Retinal pigment epithelial cell (primary cell): ENCODE measurements at regions not wholly inside any gene's neighbourhood (a gene's known extent, or its start where the extent isn't known, plus 50 kb on each side); places are given as distances from the start of the nearest gene placed in this dataset.

ENCODE experiments used
- DNase-seq: peaks from one replicate; pipeline ENCODE4 v3.0.0-alpha.2; 2010; ENCODE audit warnings: low read depth
- H3K4me3 ChIP-seq: 2 replicates; pipeline ENCODE4 v1.5.1; 2011; ENCODE audit warnings: mild to moderate bottlenecking, low read length, control low read depth, moderate library complexity
- CTCF ChIP-seq: conservative IDR thresholded peaks from 2 replicates; pipeline ENCODE4 v1.5.1; 2011; ENCODE audit warnings: low read depth, low read length, control low read depth, inconsistent platforms

DNA sequence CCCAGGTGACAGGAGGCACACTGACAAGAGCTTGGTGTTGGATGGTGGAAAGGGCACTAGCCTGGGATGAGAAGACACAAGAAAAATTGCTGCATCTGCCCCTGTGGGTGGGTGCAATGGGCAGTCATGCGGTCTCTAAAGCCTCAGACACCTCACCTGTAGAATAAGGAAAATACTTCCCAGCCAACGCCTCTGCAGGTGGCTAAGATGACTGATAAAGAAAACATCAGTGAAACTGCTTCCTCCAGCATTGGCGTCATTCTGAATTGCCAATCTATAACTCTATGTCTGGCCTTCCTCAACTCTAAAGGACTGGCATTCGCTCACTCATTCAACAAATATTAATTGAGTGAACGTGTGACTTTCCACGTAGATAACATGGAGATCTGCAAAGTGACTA is 100.4 kb upstream of the F3 start:
- H3K4me3 ChIP-seq = no peak overlapping the region
- no peak for TF ChIP-seq CTCF
- no peak for DNase-seq

DNA sequence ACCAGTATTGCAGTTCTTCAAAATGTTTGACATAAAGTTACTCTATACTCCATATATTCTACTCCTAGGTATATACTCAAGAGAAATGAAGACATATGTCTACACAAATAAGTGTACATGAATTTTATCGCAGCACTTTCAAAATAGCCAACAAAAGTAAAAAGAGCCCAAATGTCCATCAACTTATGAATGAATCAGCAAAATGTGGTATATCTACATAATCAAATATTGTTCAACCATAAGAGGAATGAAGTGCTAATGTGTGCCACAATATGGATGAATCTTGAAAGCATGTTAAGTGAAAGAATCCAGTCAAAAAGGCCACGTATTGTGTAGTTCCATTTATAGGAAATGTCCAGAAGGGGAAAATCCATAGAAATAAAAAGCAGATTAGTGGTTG is 98.6 kb upstream of the F3 start:
- no peak for DNase-seq
- no peak overlapping the region for H3K4me3 ChIP-seq
- no peak for TF ChIP-seq CTCF

DNA sequence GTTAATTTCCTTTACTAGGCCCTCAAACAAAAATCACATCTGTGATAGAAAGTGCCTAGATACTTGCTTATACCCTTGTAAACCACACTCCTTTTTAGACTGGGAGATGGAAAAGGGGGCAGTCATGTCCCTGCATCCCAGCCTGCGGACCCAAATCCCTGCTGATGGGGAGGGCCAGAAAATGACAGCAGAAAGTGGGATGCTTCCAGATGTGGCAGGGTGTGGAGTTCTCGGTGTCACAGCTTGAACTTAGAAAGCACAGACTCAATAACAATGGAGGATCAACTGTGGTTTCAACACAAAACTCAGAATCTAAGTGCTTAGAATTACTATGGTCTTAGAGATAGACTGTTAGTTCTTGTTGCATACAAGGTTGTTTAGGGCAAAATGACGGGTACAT is 95.6 kb upstream of the F3 start:
- DNase-seq = no peak
- no peak overlapping the region for H3K4me3 ChIP-seq
- TF ChIP-seq CTCF = no peak

DNA sequence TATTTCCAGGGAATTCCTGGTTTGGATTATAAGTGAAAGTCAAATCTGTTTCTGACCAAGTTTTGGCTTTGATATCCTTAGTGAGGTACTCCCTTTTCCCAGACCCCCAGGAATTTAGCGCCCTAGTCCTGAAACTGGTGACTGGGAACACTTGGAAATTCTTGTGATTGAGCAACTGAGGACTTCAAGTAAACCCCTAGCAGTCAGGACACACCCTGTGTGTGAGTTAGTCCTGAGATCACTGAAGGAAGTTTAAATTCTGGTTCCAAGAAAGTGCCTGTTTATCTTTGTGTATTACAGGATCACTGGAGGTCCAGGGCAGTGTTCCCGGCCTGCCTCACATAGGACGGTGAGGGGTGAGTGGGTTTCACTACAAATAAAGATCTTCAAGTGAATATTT is 95.1 kb upstream of the F3 start:
- H3K4me3 ChIP-seq = no peak overlapping the region
- no peak for DNase-seq
- no peak for TF ChIP-seq CTCF

DNA sequence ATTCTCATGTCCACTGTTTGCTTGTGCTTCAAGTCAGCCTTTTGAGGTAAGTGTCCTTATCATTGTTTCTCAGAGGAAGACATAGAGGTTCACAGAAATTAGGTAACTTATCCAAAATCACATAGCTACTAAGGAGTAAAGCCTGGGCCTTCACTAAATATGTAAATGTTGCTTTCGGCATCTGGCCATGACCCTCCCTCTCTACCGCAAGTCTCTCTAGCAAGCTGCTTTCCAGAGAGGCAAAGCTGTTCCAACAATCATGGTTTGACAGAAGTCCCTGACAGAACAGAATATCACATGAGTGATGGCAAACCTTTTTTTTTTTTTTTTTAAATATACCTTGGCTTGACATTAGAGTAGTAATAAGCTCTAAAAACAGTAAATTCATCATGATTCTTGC is 94.5 kb upstream of the F3 start:
- H3K4me3 ChIP-seq = no peak overlapping the region
- DNase-seq = no peak
- TF ChIP-seq CTCF = no peak

GRCh38 chr1:94634977-94635416 is 93.4 kb upstream of the F3 start:
- no peak overlapping the region for H3K4me3 ChIP-seq
- no peak for DNase-seq
- no peak for TF ChIP-seq CTCF

DNA sequence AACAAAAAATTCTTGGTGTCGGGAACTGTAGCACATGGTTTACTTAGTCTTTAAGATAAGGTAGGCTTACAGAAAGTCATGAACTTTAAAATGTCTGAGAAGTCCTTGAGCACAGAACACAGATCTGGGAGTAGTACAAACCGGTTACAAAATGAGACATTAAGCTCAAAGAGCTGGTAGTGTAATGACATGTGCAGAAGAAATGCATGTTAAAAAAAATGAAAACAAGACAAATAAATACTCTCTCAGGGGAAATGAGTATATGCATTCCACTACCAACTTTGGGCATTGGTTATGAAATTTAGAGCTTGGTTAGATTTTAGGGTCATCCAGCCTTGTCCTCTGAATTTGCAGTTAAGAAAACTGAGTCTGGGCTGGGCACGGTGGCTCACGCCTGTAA is 91.5 kb upstream of the F3 start:
- H3K4me3 ChIP-seq = no peak overlapping the region
- no peak for DNase-seq
- no peak for TF ChIP-seq CTCF
